ENCODE measurements at regions not wholly inside any gene's neighbourhood (a gene's known extent, or its start where the extent isn't known, plus 50 kb on each side); places are given as distances from the start of the nearest gene placed in this dataset.

- TF ChIP-seq POLR2AphosphoS5 (IDR thresholded peaks at IDR 0.05; ENCODE audit: low read depth, low read length) (no peak), POLR2A (IDR thresholded peaks at IDR 0.05; ENCODE audit: low read depth, low read length) (no peak), TAF1 (IDR thresholded peaks at IDR 0.05; ENCODE audit: low read depth, low read length) (no peak), SPI1 (IDR thresholded peaks at IDR 0.05; ENCODE audit: low read depth, low read length) (no peak)
Measured at GRCh38 chr3:139830817-139831216, 104.2 kb upstream of the CLSTN2 start.

Data from GM12891 (cell line).